ENCODE measurements at regions not wholly inside any gene's neighbourhood (a gene's known extent, or its start where the extent isn't known, plus 50 kb on each side); places are given as distances from the start of the nearest gene placed in this dataset.

GRCh38 chr22:48486558-48486957 is 1341.1 kb downstream of the BRD1 start:
- H3K27me3 ChIP-seq, result peaks cover 0 to 65% (median 12%) of the 10 kb centered on the region in 4 donors
- H3K27ac ChIP-seq, result no peak overlapping the region
- no peak for DNase-seq
- WGBS, 2 donors, result 87 to 92% methylated on average over 4 of the region's 4 CpGs
- peaks cover 0 to 17% (median 3%) of the 10 kb centered on the region in 3 donors for H3K4me1 ChIP-seq
- H3K4me3 ChIP-seq, result no peak overlapping the region
- H3K9me3 ChIP-seq, result no peaks in the 10 kb centered on the region
- H3K36me3 ChIP-seq, result no peaks in the 10 kb centered on the region
- TF ChIP-seq POLR2A (IDR thresholded peaks at IDR 0.05) (no peak), CTCF (IDR thresholded peaks at IDR 0.05) (no peak)
- intact Hi-C loops (cut with DNase I), result no loop called here

GRCh38 chr22:48486134-48486532 is 1341.5 kb downstream of the BRD1 start:
- TF ChIP-seq CTCF (IDR thresholded peaks at IDR 0.05) (no peak), POLR2A (IDR thresholded peaks at IDR 0.05) (no peak)
- DNase-seq, result no peak
- WGBS, 2 donors, result 54 to 58% methylated on average over 10 to 11 of the region's 11 CpGs

GRCh38 chr22:48485149-48486133 is 1342.2 kb downstream of the BRD1 start:
- no peak overlapping the region for H3K27ac ChIP-seq
- intact Hi-C loops (cut with DNase I), result no loop called here
- peaks cover 0 to 54% (median 6%) of the 10 kb centered on the region in 4 donors for H3K27me3 ChIP-seq
- TF ChIP-seq POLR2A (IDR thresholded peaks at IDR 0.05) (no peak), CTCF (IDR thresholded peaks at IDR 0.05) (no peak)
- no peaks in the 10 kb centered on the region for H3K9me3 ChIP-seq
- no peak overlapping the region for H3K4me3 ChIP-seq
- DNase-seq, result no peak
- 37 to 83% methylated on average over 6 to 11 of the region's 22 CpGs for WGBS, 2 donors
- no peaks in the 10 kb centered on the region for H3K36me3 ChIP-seq
- peaks cover 0 to 11% (median 0%) of the 10 kb centered on the region in 3 donors for H3K4me1 ChIP-seq

More at GRCh38 chr22:48486134-48486532, 1341.5 kb downstream of the BRD1 start:
- Histone ChIP-seq H3K4me1 (peaks cover 0 to 17% (median 3%) of the 10 kb centered on the region in 3 donors), H3K27ac (no peak overlapping the region), H3K9me3 (no peaks in the 10 kb centered on the region), H3K27me3 (peaks cover 0 to 61% (median 10%) of the 10 kb centered on the region in 4 donors), H3K4me3 (no peak overlapping the region), H3K36me3 (no peaks in the 10 kb centered on the region)
- intact Hi-C loops (cut with DNase I), result no loop called here

- DNase-seq, result no peak
- 41 to 45% methylated on average over 11 to 12 of the region's 12 CpGs for WGBS, 2 donors
- no peak overlapping the region for H3K27ac ChIP-seq
- H3K9me3 ChIP-seq, result no peaks in the 10 kb centered on the region
- peaks cover 0 to 40% (median 1%) of the 10 kb centered on the region in 4 donors for H3K27me3 ChIP-seq
- no peaks in the 10 kb centered on the region for H3K36me3 ChIP-seq
- TF ChIP-seq CTCF (IDR thresholded peaks at IDR 0.05) (no peak), POLR2A (IDR thresholded peaks at IDR 0.05) (no peak)
- no peaks in the 10 kb centered on the region for H3K4me1 ChIP-seq
- H3K4me3 ChIP-seq, result no peak overlapping the region
- intact Hi-C loops (cut with DNase I), result no loop called here
Measured at GRCh38 chr22:48483764-48484528, 1343.7 kb downstream of the BRD1 start.

Data from esophagus squamous epithelium (tissue), 5 donors.